Stimulated activated CD4-positive, alpha-beta T cell treated with anti-CD3 and anti-CD28 coated beads, TNF-alpha, amount 100 ng/mL, for 48 hours (primary cell): ENCODE measurements at regions not wholly inside any gene's neighbourhood (a gene's known extent, or its start where the extent isn't known, plus 50 kb on each side); places are given as distances from the start of the nearest gene placed in this dataset.

ENCODE experiments used
- DNase-seq, 3 donors: peaks; one replicate each; pipeline ENCODE4 v3.0.0-alpha.2; 2020; ENCODE audit warnings: low read depth in 3 of 3

DNA sequence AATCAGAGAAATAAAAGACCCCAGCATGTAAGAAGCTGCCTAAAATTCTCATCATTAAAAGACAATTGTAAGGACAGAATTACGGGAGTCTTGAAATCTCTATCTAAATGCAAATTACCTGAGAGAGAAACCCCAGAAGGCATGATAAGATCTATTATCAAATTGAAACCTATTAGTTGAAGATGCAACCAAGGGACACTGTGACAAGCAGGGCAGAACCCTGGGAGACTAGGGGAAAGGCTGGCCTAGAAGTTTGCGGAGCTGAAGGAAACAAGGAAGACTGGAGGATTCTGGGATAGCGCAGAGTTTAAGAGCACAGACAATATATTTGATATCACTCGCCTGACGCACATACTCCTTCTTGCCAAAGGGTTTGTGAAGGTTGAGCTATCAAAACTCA, 319.5 kb upstream of the CHAC2 start:
- no peak for DNase-seq

DNA sequence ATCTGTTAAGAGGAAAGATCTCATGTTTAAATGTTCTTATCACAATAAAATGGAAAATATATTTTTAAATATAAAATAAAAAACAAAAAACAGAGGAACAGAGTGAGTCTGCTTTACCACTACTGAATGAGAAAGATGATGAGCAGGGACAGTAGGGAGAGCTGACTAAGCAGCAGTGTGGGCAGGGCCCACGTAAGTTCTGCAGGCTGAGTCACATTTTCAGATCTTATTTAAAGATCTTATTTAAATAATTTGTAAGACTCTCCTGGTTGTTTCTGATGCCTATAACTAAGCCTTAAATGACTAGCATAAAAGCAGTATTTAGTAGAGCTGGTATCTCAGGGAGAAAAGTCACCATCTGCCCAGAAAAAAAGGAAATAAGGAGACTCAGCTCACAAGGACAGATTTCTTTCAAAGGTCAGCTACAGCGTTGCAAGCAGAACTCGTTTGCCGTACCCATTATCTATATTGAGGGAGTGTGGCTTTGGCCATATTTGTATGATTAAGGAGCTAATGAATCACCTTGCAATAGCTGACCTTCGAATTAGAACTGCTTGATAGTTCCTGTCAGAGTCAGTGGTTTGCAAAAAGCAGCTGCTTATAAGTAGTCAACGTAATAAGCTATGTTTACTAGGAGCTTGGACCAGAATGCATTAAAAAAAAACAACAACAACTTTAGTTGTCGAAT, 322.1 kb upstream of the CHAC2 start:
- peak in 1 of 3 donors; percentile 6 for DNase-seq

DNA sequence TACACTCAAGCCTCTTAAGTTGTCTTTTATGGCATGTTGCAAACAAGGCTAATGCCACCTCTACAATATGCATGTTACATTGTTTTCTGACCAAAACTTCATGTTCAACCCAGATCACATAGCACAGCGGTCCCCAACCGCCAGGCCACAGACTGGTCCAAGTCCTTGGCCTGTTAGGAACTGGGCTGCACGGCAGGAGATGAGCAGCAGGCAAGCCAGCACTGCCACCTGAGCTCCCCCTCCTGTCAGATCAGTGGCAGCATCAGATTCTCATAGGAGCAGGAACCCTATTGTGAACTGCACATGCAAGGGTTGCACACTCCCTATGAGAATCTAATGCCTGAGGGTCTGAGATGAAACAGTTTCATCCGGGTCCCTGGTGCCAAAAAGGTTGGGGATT, 324.8 kb upstream of the CHAC2 start:
- DNase-seq: no peak

DNA sequence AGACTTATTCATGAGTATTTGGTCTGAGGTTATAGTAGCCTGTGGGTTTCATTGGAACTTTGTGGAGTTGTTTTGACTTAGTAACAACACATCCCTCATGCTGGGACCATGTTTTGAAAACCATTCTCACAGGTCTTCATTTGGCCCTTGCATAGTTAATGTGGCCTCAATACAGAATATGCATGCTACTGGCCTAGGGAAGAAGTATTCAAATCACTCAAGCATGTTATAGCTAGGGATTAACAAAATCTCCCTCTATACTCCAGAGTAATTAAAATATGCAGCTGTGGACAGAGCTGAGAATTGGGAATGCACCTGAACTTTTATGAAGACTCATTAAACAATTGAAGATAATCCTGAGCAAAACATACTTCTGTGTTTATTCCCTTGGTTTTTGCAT, 325.5 kb upstream of the CHAC2 start:
- no peak for DNase-seq

DNA sequence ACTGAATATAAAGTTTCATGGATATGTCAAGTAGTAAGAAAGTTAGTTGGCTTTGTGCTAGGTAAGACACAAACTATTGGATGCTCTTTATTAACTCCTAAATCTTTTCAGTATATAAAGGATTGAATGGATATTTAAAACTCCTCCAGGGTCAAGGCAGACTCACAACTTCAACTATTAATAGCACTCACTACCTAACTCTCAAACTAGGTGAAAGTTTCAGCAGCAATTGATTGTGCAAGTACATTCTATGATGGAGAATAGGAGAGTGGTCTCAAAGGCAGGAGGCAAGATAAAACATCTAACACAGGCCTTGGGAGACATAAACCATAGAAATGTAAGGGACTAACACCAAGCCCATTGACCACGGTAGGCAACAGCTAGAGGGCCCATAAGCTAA, 328.9 kb upstream of the CHAC2 start:
- no peak for DNase-seq

DNA sequence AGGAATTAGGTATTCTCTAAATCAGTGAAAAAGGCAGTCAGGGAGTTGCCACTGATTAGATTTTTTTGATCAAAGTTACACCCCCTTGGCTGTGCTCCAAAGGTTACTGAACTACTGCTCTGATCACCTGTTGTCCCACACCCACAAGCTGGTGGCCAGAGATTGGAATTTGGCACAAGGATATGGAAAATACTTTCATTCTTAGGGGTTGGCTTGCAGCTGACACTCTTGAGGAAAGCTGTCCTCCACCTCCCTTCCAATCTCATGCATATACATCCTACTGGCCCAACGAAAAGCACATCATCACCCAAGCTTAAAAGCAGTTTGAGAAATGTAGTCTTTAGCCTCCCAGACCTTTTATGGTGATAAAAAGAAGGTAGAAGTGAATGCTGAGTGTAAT, 329.5 kb upstream of the CHAC2 start:
- DNase-seq: no peak

DNA sequence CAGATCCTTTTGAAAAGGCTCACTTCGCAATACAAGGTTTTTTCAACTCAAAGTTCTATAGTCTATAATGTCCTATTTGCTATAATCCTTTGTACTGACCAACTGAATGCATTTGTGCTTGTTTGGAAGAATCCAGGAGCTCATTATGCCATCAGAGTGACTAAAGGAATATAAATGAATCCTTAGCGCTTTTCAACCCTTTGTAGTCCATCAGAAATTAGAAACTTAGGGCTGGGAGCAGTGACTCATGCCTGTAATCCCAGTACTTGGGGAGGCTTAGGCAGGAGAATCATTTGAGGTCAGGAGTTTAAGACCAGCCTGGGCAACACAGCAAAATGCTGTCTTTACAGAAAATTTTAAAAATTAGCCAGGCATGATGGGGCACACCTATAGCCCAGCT, 330.2 kb upstream of the CHAC2 start:
- no peak for DNase-seq

DNA sequence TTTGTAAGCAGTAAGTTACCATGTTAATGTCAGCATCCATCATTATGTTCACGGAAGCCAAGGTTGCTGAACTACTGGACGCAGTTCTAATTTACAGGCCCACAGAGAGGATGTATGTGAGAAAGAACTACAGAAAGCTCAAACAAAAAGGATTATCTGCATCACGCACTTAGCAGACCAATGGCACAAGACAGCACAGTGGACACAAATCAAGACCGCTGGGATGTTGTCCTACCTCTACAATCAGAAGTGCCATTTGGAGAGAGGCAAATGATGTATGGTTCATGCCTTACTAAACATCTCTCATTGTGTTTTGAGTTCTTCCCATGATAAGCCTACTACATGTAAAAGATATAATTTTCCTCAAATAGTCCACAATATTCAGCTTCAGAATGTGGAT, 330.7 kb upstream of the CHAC2 start:
- no peak for DNase-seq

DNA sequence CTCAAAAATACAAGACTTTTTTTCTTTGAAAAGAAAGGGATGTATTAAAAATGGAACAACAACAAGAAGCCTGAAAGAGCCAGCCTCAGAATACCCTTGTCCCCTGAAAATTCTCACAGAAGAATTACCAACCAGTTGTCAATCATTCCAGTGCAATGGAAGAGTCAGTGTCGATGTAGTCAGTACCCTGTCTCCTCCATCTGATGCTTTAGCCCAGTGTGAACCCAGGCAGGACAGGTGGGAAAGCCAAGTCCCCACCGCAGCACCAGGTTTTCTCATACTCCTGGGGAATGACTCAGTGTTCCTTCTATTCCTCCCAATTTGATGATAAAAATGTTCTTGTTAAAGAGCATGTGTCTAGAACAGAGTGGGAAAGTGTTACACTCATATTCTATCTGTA, 332.0 kb upstream of the CHAC2 start:
- DNase-seq: no peak

DNA sequence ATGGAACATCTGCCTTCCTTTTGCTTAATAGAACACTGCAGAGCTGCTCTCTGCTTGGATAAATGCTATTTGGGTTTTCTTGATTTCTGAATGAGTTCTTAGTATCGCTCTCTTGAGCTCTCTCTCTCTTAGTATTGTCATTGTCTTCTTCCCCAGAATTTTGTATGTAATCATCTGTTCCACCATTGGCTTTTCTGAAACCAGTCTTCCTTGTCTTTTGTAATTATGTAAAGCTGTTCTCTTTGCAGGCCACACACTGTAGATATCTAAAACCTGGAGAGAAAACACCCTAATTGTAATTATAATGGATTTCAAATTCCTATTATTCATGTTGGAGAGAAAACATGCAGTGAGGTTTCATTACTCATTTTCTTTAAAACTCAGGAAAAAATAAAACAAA, 333.1 kb upstream of the CHAC2 start:
- DNase-seq: no peak

DNA sequence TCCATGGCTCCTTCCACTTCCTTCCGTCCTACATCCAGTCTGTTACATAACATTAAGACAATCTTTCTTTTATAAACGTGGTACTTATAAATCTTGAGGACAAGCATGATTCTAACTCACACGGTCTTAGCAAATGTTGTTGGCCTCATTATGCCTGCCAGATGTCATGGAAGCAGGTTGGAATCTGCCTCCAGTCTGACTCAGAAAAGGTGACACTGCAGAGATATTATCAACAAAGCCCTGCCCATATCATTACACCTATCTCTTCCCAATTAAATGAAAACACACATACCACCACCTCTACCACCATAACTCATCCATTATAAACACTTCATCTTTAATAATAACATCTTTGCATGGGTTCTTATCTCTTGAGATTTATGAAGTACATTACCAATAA, 334.7 kb upstream of the CHAC2 start:
- DNase-seq: no peak

DNA sequence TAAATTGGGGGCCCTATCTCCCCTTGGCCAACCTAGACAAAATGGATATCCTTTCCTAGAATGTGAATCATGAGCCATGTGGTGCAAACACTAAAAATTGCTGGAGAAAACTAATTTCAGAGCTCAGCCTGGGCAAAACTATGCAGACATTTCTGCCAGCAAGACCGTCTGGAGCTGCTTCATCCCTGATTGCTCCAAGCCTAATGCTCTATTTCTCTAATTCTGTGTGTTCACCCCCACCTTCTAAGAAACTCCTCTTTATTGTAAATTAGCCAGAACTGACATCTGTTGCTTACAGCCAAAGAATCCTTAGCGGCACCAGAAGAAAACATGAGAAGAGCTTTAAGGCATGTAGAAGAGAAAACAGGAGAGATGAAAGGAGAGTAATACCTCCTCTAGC, 337.7 kb upstream of the CHAC2 start:
- DNase-seq: no peak

DNA sequence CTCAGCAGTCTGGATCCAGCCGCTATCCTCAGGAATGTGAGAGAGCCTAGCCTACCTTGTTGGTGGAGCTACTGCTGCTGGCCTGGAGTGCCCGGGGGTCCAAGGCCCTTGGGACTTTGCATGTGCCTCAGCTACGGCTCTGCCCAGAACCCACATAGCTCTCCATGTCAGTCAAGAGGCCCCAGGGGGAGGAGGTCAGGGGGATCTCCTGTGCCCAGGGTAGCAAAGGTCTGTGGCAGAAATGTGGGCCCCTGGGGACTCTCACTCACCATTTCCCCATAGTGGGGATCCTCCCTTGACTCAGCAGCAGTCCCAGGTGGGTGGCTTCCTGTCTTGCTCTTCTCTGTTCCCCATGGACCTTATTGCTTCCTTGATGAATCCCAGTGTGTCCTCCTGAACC, 342.7 kb upstream of the CHAC2 start:
- no peak for DNase-seq

DNA sequence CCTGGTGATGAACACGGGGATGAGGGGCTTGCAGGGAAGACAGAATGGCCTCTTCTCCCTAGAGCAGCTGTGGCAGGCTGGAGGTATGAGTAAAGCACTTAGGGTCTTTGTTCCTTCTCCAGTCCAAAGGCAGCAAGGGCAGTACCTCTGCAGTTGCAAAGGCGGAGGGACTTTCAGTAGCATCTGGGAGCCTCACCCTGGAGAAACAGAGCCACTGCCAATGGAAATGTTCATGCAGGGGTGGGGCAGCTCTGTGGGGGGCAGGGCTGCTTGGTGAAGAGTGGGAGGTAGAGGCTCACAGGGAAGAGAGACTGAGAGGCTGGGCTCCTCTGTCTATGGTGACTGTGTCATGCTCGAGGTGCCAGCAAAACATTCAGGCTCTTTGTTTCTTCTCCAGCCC, 344.1 kb upstream of the CHAC2 start:
- no peak for DNase-seq

DNA sequence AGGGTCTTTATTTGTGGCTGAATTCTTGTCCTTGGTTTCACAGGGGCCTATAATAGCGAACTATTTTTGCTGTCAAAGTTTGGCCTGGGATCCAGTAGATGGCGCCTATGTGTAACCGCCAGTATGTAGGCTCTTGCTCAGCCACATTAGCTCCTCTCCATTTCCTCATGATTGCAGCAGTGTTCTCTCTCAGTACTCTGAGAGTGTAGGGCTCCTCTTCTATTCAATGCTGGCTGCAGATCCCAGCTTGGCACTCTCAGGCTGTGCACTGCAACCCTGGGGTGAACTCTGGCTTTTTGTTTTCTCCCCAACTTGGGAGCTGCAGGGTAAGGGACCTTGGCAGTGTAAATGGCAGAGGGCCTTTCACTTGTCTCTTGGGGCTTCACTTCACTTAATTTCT, 344.6 kb upstream of the CHAC2 start:
- no peak for DNase-seq

DNA sequence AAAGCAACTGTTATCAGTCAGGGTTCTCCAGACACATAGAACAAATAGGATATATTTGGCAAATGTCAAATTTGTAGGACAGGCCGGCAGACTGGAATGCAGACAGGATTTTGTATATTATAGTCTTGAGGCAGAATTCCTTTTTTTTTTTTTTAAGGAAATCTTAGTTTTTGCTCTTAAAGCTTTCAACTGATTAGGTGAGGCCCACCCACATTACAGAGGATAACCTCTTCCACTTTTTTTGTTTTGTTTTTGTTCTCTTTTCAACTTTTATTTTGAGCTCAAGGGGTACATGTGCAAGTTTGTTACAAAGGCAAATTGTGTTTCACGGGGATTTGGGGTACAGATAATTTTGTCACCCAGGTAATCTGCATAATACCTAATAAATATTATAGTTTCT, 350.2 kb upstream of the CHAC2 start:
- no peak for DNase-seq

DNA sequence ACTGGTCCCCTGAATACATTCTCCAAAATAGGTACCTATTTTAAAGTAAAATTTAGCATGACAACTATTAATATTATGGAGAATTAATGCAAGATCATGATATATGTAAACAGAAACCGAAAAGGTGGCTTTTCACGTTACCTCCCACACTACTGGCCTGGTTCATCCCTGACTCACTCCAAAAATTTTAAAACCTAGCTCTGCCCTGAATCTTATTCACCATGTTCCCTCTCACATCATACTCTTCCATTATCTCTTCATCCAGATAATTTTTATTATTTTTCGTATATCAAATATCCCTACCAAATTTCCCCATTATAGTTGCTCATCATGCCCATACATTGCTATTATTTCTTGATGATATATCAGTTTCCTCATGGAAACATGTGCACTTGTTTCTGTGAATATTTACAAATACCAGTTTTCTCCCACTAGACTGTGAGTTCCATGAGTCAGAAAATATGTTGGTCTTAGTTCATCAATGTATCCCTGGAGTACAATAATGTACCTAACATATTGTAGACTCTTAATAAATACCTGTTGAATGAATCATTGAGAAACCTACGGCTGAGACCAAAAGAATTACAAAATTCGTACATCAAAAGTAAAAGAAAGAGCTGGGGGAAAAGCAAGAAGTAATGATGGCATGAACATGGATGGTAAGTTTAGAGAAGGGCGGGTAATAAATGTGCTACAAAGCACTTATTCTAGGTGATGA, 360.1 kb upstream of the CHAC2 start:
- no peak for DNase-seq

DNA sequence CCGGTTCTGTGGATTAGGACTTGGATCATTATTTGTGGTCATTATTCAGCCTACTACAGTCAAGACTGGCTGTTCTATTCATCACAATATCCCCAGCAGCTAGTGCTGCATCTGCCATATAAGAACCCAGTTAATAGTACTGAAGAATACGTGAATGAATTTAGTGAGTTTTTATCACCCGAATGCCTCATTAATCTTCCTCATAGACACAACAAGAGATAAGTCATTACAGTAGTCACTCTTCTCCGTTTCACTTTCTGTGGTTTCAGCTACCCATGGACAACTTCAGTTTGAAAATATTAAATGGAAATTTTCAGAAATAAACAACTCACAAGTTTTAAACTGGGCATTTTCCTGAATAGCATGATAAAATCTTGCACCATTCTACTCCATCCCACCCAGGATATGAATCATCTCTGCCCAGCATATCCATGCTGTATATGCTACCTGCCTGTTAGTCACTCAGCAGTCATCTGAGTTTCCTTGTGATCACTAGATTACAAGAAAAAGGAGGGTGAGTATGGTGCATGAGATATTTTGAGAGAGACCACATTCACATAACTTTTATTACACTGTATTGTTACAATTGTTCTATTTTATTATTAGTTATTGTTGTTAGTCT, 363.7 kb upstream of the CHAC2 start:
- DNase-seq: no peak

DNA sequence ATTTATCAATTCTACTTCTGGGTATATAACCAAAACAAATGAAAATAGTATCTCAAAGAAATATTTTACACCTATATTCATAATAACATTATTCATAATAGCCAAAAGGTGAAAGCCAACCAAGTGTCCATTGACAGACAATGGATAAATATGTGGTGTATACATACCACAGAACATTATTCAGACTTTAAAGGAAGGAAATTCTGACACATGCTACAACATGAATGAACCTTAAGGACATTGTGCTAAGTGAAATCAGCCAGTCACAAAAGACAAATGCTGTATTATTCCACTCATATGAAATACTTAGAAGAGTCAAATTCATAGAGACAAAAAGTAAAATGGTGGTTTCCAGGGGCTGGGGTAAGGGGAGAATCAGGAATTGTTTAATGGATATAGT, 370.5 kb upstream of the CHAC2 start:
- no peak for DNase-seq

DNA sequence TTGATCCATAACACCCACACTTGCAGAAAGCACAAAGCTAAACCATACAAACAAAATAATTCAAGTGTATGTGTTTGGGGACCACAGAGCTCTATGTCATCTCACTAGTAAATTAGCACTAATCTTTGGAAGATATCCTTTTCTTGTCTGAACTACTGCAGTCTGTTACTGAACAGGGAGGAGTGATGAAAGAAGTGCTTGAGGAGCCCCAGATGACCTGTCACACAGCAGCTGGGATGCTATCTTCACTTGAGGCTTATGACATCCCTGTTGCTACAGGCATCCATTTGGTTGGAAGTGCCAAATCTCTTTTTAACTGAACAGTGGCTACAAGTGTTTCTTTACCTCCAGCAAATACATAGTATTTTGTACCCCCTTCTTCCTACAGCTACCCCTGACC, 386.3 kb upstream of the CHAC2 start:
- no peak for DNase-seq

DNA sequence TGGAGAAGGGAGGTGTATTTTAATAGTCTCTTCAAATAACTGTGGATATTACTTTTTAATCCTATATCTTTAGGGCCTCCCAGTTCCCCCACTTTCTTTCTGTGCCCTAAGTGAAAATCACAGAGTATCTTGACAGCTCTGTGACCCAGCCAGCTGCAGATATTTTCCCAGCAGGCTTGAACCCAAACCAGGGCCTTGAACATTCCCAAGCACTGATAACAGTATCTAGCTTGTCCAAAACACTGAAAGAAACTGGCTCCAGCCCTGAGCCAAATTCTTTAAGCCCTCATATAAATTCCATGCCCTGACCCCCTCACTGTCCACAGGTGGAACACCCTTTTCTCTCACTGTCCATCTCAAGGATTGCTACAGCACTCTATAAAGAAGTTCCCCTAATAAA, 388.1 kb upstream of the CHAC2 start:
- DNase-seq: no peak

DNA sequence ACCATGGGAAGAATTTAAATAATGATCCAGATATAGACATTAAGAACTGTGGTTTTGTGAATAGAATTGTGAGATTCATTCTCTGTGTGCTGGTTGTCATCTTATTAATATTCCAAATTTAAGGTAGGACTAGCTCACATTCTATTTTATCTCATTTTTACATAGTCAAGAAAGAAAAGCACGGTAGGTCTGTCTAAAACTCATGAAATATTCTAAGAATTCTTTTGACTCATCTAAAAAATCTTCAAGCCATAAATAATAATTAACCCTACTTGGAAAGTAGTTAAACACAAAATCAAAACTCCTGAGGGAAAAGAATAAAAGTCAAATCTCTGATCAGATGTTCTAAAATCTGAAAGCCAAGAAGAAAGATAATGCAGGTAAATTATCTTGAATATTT, 388.8 kb upstream of the CHAC2 start:
- no peak for DNase-seq

DNA sequence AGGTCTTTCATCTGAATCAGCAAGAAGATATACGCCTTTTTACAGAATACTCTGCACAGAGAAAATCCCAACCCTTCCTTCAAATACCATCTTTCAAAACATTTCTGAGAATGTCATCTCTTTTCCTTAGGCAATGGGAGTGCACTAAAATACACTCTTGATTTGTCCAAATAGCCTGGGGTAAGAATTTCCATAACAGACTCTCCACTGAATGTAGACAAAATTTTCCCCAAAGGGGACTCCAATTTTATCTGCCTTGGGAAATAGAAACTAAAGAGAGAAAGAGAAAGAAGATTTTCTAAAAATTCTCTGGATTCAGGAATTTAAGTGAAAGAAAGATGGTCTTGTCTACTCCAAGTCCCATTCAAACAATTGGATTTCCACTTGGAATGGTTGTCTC, 394.5 kb upstream of the CHAC2 start:
- DNase-seq: no peak
